SW 1271 (cell line): ENCODE measurements at regions not wholly inside any gene's neighbourhood (a gene's known extent, or its start where the extent isn't known, plus 50 kb on each side); places are given as distances from the start of the nearest gene placed in this dataset.

ENCODE experiments used
- DNase-seq, 2 experiments: peaks; one replicate each; lab custom pipeline; 2025; lab: John Stamatoyannopoulos, UW

GRCh38 chr7:386385-386784, 96.4 kb downstream of the FOXL3 start:
- no peak for DNase-seq

- DNase-seq, result no peak
Measured at GRCh38 chr7:387132-388022, 97.4 kb downstream of the FOXL3 start.

GRCh38 chr7:388023-388960, 98.3 kb downstream of the FOXL3 start:
- no peak for DNase-seq

GRCh38 chr7:388961-389701, 99.2 kb downstream of the FOXL3 start:
- no peak for DNase-seq

GRCh38 chr7:389911-390601, 100.1 kb downstream of the FOXL3 start:
- DNase-seq, result no peak

GRCh38 chr7:390761-391410, 100.9 kb downstream of the FOXL3 start:
- DNase-seq, result no peak

GRCh38 chr7:391411-391951, 101.5 kb downstream of the FOXL3 start:
- no peak for DNase-seq

- DNase-seq, result no peak
Measured at GRCh38 chr7:391961-392524, 102.1 kb downstream of the FOXL3 start.

GRCh38 chr7:392822-393221, 102.9 kb downstream of the FOXL3 start:
- no peak for DNase-seq

GRCh38 chr7:395643-396042, 105.7 kb downstream of the FOXL3 start:
- DNase-seq, result no peak

GRCh38 chr7:398888-399287, 108.9 kb downstream of the FOXL3 start:
- no peak for DNase-seq

- DNase-seq, result no peak
Measured at GRCh38 chr7:400901-401485, 111.0 kb downstream of the FOXL3 start.

GRCh38 chr7:401495-401894, 111.5 kb downstream of the FOXL3 start:
- DNase-seq, result no peak

GRCh38 chr7:404812-405488, 114.7 kb downstream of the PDGFA start:
- no peak for DNase-seq

- no peak for DNase-seq
Measured at GRCh38 chr7:405489-406211, 114.0 kb downstream of the PDGFA start.

- DNase-seq, result no peak
Measured at GRCh38 chr7:407721-408539, 111.7 kb downstream of the PDGFA start.

- DNase-seq, result no peak
Measured at GRCh38 chr7:408751-409311, 110.8 kb downstream of the PDGFA start.
